ENCODE measurements at regions not wholly inside any gene's neighbourhood (a gene's known extent, or its start where the extent isn't known, plus 50 kb on each side); places are given as distances from the start of the nearest gene placed in this dataset.

DNA sequence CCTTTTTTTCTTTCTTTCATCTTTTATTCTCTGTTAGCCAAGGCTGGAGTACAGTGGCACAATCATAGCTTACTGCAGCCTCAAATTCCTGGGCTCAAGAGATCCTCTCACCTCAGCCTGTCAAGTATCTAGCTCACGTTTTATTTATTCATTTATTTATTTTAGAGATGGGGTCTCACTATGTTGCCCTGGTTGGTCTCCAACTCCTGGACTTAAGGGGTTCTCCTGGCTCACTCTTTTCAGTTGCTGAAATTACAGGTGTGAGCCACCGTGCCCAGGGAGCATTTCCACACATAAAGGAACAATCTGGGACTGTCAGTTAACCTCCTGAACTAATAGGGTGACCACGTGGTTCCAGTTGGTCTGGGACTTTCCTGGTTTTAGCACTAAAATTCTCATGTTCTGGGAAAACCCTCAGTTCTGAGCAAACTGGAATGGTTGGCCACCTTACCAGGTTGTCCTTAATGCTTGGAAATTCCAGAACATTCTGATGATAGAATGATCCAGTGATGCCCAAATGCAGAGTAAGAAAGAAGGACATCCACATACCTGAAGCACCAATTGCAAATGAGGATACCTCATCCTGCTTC, 105.5 kb upstream of the ZNF217 start:
- no peak for DNase-seq (ENCODE audit: low read depth)
- TF ChIP-seq, protein P1, sequence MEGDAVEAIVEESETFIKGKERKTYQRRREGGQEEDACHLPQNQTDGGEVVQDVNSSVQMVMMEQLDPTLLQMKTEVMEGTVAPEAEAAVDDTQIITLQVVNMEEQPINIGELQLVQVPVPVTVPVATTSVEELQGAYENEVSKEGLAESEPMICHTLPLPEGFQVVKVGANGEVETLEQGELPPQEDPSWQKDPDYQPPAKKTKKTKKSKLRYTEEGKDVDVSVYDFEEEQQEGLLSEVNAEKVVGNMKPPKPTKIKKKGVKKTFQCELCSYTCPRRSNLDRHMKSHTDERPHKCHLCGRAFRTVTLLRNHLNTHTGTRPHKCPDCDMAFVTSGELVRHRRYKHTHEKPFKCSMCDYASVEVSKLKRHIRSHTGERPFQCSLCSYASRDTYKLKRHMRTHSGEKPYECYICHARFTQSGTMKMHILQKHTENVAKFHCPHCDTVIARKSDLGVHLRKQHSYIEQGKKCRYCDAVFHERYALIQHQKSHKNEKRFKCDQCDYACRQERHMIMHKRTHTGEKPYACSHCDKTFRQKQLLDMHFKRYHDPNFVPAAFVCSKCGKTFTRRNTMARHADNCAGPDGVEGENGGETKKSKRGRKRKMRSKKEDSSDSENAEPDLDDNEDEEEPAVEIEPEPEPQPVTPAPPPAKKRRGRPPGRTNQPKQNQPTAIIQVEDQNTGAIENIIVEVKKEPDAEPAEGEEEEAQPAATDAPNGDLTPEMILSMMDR (conservative IDR thresholded peaks at IDR 0.05; ENCODE audit: low read length): no peak

DNA sequence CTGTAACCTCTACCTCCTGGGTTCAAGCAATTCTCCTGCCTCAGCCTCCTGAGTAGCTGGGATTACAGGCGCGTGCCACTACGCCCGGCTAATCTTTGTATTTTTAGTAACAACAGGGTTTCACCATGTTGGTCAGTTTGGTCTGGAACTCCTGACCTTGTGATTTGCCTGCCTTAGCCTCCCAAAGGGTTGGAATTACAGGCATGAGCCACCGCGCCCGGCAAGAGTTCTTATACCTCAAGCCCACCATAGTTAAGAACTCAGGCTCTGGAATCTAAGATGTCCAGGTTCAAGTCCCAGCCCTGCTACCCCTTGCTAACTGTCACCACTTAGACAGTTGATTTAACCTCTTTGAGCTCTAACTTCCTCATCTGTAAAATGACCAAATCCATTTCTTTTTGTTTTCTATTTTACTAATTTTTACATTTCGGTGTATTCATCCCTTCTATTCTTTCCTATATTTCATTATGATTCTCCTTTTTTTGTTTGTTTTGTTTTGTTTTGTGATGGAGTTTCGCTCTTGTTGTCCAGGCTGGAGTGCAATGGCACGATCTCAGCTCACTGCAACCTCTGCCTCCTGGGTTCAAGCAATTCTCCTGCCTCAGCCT, 104.8 kb upstream of the ZNF217 start:
- DNase-seq (ENCODE audit: low read depth): no peak
- TF ChIP-seq, protein P1 (conservative IDR thresholded peaks at IDR 0.05; ENCODE audit: low read length): no peak
- no peak overlapping the region for H3K4me3 ChIP-seq (ENCODE audit: low read length)

More for the DNA sequence above, 105.5 kb upstream of the ZNF217 start:
- H3K4me3 ChIP-seq (ENCODE audit: low read length): no peak overlapping the region

DNA sequence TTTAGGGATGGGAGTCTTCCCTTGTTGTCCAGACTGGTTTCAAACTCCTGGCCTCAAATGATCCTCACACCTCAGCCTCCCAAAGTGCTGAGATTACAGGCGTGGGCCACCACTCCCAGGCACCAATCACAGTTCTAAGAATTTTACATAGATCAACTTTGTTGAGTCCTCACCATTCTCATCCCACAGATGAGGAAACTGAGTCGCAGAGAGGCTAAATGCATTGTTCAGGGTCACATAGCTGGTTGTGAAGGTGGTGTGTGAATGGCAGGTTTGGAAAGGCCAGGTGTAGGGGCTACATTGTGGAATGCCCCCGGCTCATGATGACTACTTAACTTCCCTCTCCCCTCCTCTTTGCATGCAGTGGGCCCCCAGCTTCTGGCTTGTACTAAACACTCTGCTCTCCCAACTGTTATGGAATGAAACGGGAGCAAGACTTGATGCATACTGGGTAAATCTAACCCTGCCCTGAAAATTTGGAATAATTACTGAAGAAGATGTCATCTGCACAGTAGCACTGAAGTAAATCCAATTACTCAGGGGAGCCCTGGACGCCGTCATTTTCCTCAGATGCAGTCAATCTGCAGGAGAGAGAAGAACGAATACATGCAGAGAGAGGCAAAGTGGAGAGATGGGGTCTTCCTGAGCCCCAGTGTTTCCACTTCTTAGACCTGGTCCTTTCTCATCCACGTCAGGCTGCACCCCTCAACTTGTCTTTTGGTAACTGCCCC, 102.3 kb upstream of the ZNF217 start:
- no peak for DNase-seq (ENCODE audit: low read depth)
- TF ChIP-seq, protein P1 (conservative IDR thresholded peaks at IDR 0.05; ENCODE audit: low read length): no peak
- H3K4me3 ChIP-seq (ENCODE audit: low read length): no peak overlapping the region

DNA sequence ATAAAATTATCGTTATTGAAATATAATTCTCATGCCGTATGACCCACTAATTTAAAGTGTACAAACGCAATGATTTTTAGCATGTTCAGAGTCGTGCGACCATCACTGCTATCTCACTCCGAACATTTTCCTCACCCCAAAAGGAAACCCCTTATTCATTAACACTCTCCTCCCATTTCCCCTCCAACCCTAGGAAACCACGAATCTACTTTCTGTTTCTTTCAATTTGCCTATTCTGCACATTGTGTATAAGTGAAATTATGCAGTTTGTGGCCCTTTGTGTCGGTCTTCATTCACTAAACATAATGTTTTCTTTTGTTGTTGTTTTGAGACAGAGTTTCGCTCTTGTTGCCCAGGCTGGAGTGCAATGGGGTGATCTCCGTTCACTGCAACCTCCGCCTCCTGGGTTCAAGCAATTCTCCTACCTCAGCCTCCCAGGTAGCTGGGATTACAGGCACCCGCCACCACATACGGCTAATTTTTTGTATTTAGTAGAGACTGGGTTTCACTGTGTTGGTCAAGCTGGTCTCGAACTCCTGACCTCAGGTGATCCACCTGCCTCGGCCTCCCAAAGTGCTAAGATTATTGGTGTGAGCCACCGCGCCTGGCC, 99.7 kb upstream of the ZNF217 start:
- TF ChIP-seq, protein P1 (conservative IDR thresholded peaks at IDR 0.05; ENCODE audit: low read length): no peak
- DNase-seq (ENCODE audit: low read depth): no peak
- H3K4me3 ChIP-seq (ENCODE audit: low read length): no peak overlapping the region

DNA sequence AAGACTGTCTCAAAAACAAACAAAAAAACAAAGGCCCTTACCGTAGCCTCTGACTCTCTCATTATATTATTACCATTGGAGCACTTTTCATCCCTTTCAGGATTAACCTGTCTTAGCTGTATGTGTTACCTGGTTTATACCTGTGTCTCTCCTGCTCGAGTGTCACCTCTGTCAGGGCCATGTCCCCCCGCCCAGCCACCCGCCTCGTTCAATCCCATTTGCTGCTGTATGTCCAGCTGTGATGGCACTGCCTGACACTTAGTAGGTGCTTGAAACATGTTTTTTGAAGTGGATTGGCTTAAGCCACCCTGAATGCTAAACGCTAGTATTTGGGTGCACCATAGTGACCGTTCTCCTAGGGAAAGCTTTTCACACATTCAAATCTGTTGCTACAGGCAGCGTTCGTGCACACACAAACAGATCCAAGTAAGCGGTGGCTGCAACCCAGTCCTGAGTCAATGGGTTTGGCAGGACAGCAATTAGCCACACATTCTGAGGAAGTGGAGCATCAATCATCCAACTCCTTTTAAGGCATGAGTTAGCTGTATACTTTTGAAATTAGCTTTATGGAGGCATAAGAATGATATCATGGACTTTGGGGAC, 98.9 kb upstream of the ZNF217 start:
- TF ChIP-seq, protein P1 (conservative IDR thresholded peaks at IDR 0.05; ENCODE audit: low read length): no peak
- peak; percentile 96 for DNase-seq (ENCODE audit: low read depth)
- no peak overlapping the region for H3K4me3 ChIP-seq (ENCODE audit: low read length)

DNA sequence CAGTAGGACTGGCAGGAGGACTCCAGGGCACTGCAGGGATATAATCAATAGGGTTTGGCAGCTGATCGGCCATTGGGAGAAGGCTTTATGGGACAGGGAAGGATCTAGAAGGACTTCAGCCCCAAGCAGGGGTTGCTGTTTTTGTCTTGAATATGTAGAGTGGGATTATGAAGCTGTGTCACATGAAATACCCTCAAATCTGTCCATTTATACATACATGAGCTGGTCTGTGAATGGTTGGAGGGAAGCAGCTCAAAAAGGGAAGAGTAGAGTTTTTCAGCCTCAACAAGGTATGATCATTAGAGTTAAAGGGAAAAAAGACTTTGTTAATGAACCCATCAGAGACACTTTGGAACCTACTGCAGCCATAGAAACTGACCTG, 98.2 kb upstream of the ZNF217 start:
- no peak overlapping the region for H3K4me3 ChIP-seq (ENCODE audit: low read length)
- TF ChIP-seq, protein P1 (conservative IDR thresholded peaks at IDR 0.05; ENCODE audit: low read length): no peak
- no peak for DNase-seq (ENCODE audit: low read depth)
